ENCODE measurements at regions not wholly inside any gene's neighbourhood (a gene's known extent, or its start where the extent isn't known, plus 50 kb on each side); places are given as distances from the start of the nearest gene placed in this dataset.
"Not testable (repeated sequence)": the region's sequence is repeated elsewhere in the genome, so short reads cannot be mapped to it uniquely, and the experiment has no call there.

GRCh38 chr9:138179671-138180070, 302.1 kb downstream of the CACNA1B start:
- intact Hi-C loops (cut with micrococcal nuclease); H3K23ac ChIP-seq (ENCODE audit: low read depth, low read length); ATAC-seq (ENCODE audit: low read depth); H2AK5ac ChIP-seq (ENCODE audit: low read depth, low read length); H4K20me1 ChIP-seq (ENCODE audit: insufficient read depth, low read length); dilution Hi-C loops (cut with HindIII; ENCODE audit: low sequenced_read_pairs, unreplicated experiment); H2AFZ ChIP-seq (replicated peaks; ENCODE audit: low read length, poor library complexity); DNase-seq; H3K27ac ChIP-seq (ENCODE audit: insufficient read depth, low read length); H3K79me1 ChIP-seq (ENCODE audit: low read depth in 1 of 2, low read length in 2 of 2); H2BK20ac ChIP-seq (ENCODE audit: low read depth, low read length); H3K4me1 ChIP-seq (ENCODE audit: control insufficient read depth, insufficient read depth, low read length); H2BK15ac ChIP-seq (ENCODE audit: low read depth, low read length); H2BK5ac ChIP-seq (ENCODE audit: low read depth, low read length, poor library complexity, severe bottlenecking); H2BK120ac ChIP-seq (ENCODE audit: low read depth, low read length); CTCF ChIA-PET; H3K9ac ChIP-seq (ENCODE audit: low read depth, low read length); H4K91ac ChIP-seq (ENCODE audit: insufficient read depth, low read depth, low read length); H3K4me3 ChIP-seq (ENCODE audit: insufficient read depth, low read depth, low read length); H4K5ac ChIP-seq (ENCODE audit: low read depth, low read length); H3K9me1 ChIP-seq (ENCODE audit: insufficient read depth, low read length); H4K8ac ChIP-seq (ENCODE audit: low read depth in 2 of 2, low read length in 2 of 2); H3K56ac ChIP-seq (ENCODE audit: extremely low read depth, insufficient read depth, low read length); H3K36me3 ChIP-seq (ENCODE audit: control insufficient read depth, insufficient read depth, low read length); H3K4me2 ChIP-seq (ENCODE audit: low read depth, low read length); BruUV-seq (replicated peaks); H3K14ac ChIP-seq (replicated peaks; ENCODE audit: low read depth, low read length); H3K9me3 ChIP-seq (ENCODE audit: control insufficient read depth, insufficient read depth, low read length); in situ Hi-C loops (cut with MboI; ENCODE audit: low sequenced_read_pairs); H3K4ac ChIP-seq (ENCODE audit: low read depth, low read length); H3K27me3 ChIP-seq (ENCODE audit: control insufficient read depth, insufficient read depth, low read length); POLR2A ChIA-PET (ENCODE audit: unreplicated experiment); H3K18ac ChIP-seq (ENCODE audit: low read depth, low read length); H2AK9ac ChIP-seq (replicated peaks; ENCODE audit: low read depth, low read length, poor library complexity): not testable (repeated sequence)
- WGBS, 2 experiments (ENCODE audit: extremely low coverage in 2 of 2, insufficient read length in 1 of 2): 25% methylated on average over 2 of the region's 3 CpGs; no CpG with 5 or more reads in 1 of the 2 experiments

GRCh38 chr9:138181963-138182362, 304.4 kb downstream of the CACNA1B start:
- H3K4me3 ChIP-seq (ENCODE audit: insufficient read depth, low read depth, low read length); H4K5ac ChIP-seq (ENCODE audit: low read depth, low read length); H2AK9ac ChIP-seq (replicated peaks; ENCODE audit: low read depth, low read length, poor library complexity); H2AK5ac ChIP-seq (ENCODE audit: low read depth, low read length); H4K20me1 ChIP-seq (ENCODE audit: insufficient read depth, low read length); H3K79me1 ChIP-seq (ENCODE audit: low read depth in 1 of 2, low read length in 2 of 2); H3K14ac ChIP-seq (replicated peaks; ENCODE audit: low read depth, low read length); H3K9me1 ChIP-seq (ENCODE audit: insufficient read depth, low read length); H2BK120ac ChIP-seq (ENCODE audit: low read depth, low read length); POLR2A ChIA-PET (ENCODE audit: unreplicated experiment); H4K91ac ChIP-seq (ENCODE audit: insufficient read depth, low read depth, low read length); H3K18ac ChIP-seq (ENCODE audit: low read depth, low read length); H3K36me3 ChIP-seq (ENCODE audit: control insufficient read depth, insufficient read depth, low read length); H4K8ac ChIP-seq (ENCODE audit: low read depth in 2 of 2, low read length in 2 of 2); H3K9me3 ChIP-seq (ENCODE audit: control insufficient read depth, insufficient read depth, low read length); H2BK15ac ChIP-seq (ENCODE audit: low read depth, low read length); H3K27me3 ChIP-seq (ENCODE audit: control insufficient read depth, insufficient read depth, low read length); H3K56ac ChIP-seq (ENCODE audit: extremely low read depth, insufficient read depth, low read length); DNase-seq; CTCF ChIA-PET; H2AFZ ChIP-seq (replicated peaks; ENCODE audit: low read length, poor library complexity); H3K4me1 ChIP-seq (ENCODE audit: control insufficient read depth, insufficient read depth, low read length); in situ Hi-C loops (cut with MboI; ENCODE audit: low sequenced_read_pairs); BruUV-seq (replicated peaks); H2BK20ac ChIP-seq (ENCODE audit: low read depth, low read length); H3K9ac ChIP-seq (ENCODE audit: low read depth, low read length); dilution Hi-C loops (cut with HindIII; ENCODE audit: low sequenced_read_pairs, unreplicated experiment); H3K4ac ChIP-seq (ENCODE audit: low read depth, low read length); intact Hi-C loops (cut with micrococcal nuclease); H3K27ac ChIP-seq (ENCODE audit: insufficient read depth, low read length); H2BK5ac ChIP-seq (ENCODE audit: low read depth, low read length, poor library complexity, severe bottlenecking); ATAC-seq (ENCODE audit: low read depth); H3K23ac ChIP-seq (ENCODE audit: low read depth, low read length); H3K4me2 ChIP-seq (ENCODE audit: low read depth, low read length): not testable (repeated sequence)
- no CpG with 5 or more reads among the region's 1 CpG for WGBS, 2 experiments (ENCODE audit: extremely low coverage in 2 of 2, insufficient read length in 1 of 2)

Data from IMR-90 (cell line).